Lung (tissue), 11 donors: ENCODE measurements at regions not wholly inside any gene's neighbourhood (a gene's known extent, or its start where the extent isn't known, plus 50 kb on each side); places are given as distances from the start of the nearest gene placed in this dataset.

Experiments
- ATAC-seq: fragments of 200-7000 bp; cut with Tn5 transposase; one replicate; pipeline ENCODE4 v1.9.1; 2020; ENCODE audit warnings: moderate number of reproducible peaks; ENCODE audit not compliant: insufficient read depth, low FRiP score
- DNase-seq, 3 donors: peaks; one replicate each; pipeline ENCODE4 v3.0.0-alpha.2; 2013 to 2017
- H3K27ac ChIP-seq, 2 donors: one replicate each; pipeline ENCODE4 v1.5.1; 2013; ENCODE audit warnings: mild to moderate bottlenecking in 2 of 2, moderate library complexity in 2 of 2, control low read depth in 1 of 2, inconsistent platforms in 1 of 2, low read depth in 1 of 2, low read length in 1 of 2
- H3K27me3 ChIP-seq, 3 donors: one replicate each; pipeline ENCODE4 v1.5.1; 2013; ENCODE audit warnings: low read length in 2 of 3; ENCODE audit not compliant: control insufficient read depth in 3 of 3, insufficient read depth in 3 of 3
- H3K36me3 ChIP-seq, 4 donors: one replicate each; pipeline ENCODE4 v1.5.1; 2013; ENCODE audit warnings: low read length in 4 of 4, mild to moderate bottlenecking in 1 of 4, moderate library complexity in 1 of 4; ENCODE audit not compliant: control insufficient read depth in 4 of 4, insufficient read depth in 4 of 4
- H3K4me1 ChIP-seq, 5 donors: one replicate each; pipeline ENCODE4 v1.5.1; 2013; ENCODE audit warnings: low read length in 5 of 5, mild to moderate bottlenecking in 2 of 5, moderate library complexity in 1 of 5; ENCODE audit not compliant: control insufficient read depth in 5 of 5, insufficient read depth in 5 of 5
- H3K4me3 ChIP-seq: one replicate; pipeline ENCODE4 v1.5.1; 2013; ENCODE audit warnings: mild to moderate bottlenecking, control low read depth, moderate library complexity
- H3K9ac ChIP-seq, 2 donors: one replicate each; pipeline ENCODE4 v1.5.1; 2013; ENCODE audit warnings: low read length in 2 of 2, control low read depth in 1 of 2; ENCODE audit not compliant: insufficient read depth in 1 of 2
- H3K9me3 ChIP-seq, 4 donors: one replicate each; pipeline ENCODE4 v1.5.1; 2013; ENCODE audit warnings: low read length in 3 of 4, mild to moderate bottlenecking in 1 of 4, moderate library complexity in 1 of 4; ENCODE audit not compliant: control insufficient read depth in 4 of 4, insufficient read depth in 3 of 4
- CTCF ChIP-seq: IDR thresholded peaks from 2 replicates; pipeline ENCODE4 v1.5.1; 2012; ENCODE audit warnings: mild to moderate bottlenecking; ENCODE audit errors: control extremely low read depth, extremely low read depth
- WGBS, 2 donors: extraction: QIAGEN DNeasy Blood & Tissue Kit; methylation state at CpG; one replicate each; pipeline ENCODE4 v1.1.7; 2013; 5-methylcytosine and 5-hydroxymethylcytosine counted together
- donor health status: control.
- donor health status: control.
- donor health status: Bipolar disorder and iron deficiency.
- donor health status: healthy.
- donor health status: DM: yes; HTN: yes; CAD: no.

GRCh38 chr20:52539891-52540290 is 348.3 kb upstream of the ZFP64 start:
- H3K4me1 ChIP-seq = peaks cover 0 to 16% (median 0%) of the 10 kb centered on the region in 5 donors
- no peak for TF ChIP-seq CTCF
- peaks cover 0 to 8% (median 0%) of the 10 kb centered on the region in 4 donors for H3K9me3 ChIP-seq
- 26 to 48% methylated on average over 2 of the region's 2 CpGs for WGBS, 2 donors
- H3K27ac ChIP-seq = no peak overlapping the region
- no peak for DNase-seq
- no peaks in the 10 kb centered on the region for H3K36me3 ChIP-seq
- H3K27me3 ChIP-seq = no peaks in the 10 kb centered on the region
- ATAC-seq = no peak
- H3K9ac ChIP-seq = no peak overlapping the region
- H3K4me3 ChIP-seq = no peak overlapping the region

- H3K27ac ChIP-seq = no peak overlapping the region
- H3K36me3 ChIP-seq = no peaks in the 10 kb centered on the region
- no peaks in the 10 kb centered on the region for H3K27me3 ChIP-seq
- H3K9ac ChIP-seq = no peak overlapping the region
- no peak for TF ChIP-seq CTCF
- DNase-seq (no peak), ATAC-seq (no peak)
- H3K4me3 ChIP-seq = no peak overlapping the region
- peaks cover 0 to 18% (median 0%) of the 10 kb centered on the region in 5 donors for H3K4me1 ChIP-seq
- WGBS, 2 donors = 73 to 81% methylated on average over 8 of the region's 8 CpGs
- peaks cover 0 to 3% (median 0%) of the 10 kb centered on the region in 4 donors for H3K9me3 ChIP-seq
Measured at GRCh38 chr20:52536841-52537400, 345.3 kb upstream of the ZFP64 start.

GRCh38 chr20:52536040-52536439 is 344.5 kb upstream of the ZFP64 start:
- Histone ChIP-seq H3K9ac (no peak overlapping the region), H3K27me3 (no peaks in the 10 kb centered on the region), H3K4me1 (peaks cover 0 to 14% (median 0%) of the 10 kb centered on the region in 5 donors), H3K9me3 (peaks cover 0 to 5% (median 0%) of the 10 kb centered on the region in 4 donors), H3K27ac (no peak overlapping the region), H3K36me3 (no peaks in the 10 kb centered on the region), H3K4me3 (no peak overlapping the region)
- DNase-seq (no peak), ATAC-seq (no peak)
- 81 to 93% methylated on average over 1 of the region's 1 CpG for WGBS, 2 donors
- TF ChIP-seq CTCF = no peak

GRCh38 chr20:52534616-52535015 is 343.0 kb upstream of the ZFP64 start:
- 74 to 84% methylated on average over 4 of the region's 4 CpGs for WGBS, 2 donors
- no peaks in the 10 kb centered on the region for H3K27me3 ChIP-seq
- no peak for ATAC-seq
- peak in 1 of 3 donors; percentile 24 for DNase-seq
- H3K9ac ChIP-seq = no peak overlapping the region
- no peak for TF ChIP-seq CTCF
- no peak overlapping the region for H3K4me3 ChIP-seq
- no peak overlapping the region for H3K27ac ChIP-seq
- H3K9me3 ChIP-seq = peaks cover 0 to 5% (median 0%) of the 10 kb centered on the region in 4 donors
- no peaks in the 10 kb centered on the region for H3K36me3 ChIP-seq
- peaks cover 0 to 26% (median 0%) of the 10 kb centered on the region in 5 donors for H3K4me1 ChIP-seq
